ENCODE measurements at regions not wholly inside any gene's neighbourhood (a gene's known extent, or its start where the extent isn't known, plus 50 kb on each side); places are given as distances from the start of the nearest gene placed in this dataset.

DNA sequence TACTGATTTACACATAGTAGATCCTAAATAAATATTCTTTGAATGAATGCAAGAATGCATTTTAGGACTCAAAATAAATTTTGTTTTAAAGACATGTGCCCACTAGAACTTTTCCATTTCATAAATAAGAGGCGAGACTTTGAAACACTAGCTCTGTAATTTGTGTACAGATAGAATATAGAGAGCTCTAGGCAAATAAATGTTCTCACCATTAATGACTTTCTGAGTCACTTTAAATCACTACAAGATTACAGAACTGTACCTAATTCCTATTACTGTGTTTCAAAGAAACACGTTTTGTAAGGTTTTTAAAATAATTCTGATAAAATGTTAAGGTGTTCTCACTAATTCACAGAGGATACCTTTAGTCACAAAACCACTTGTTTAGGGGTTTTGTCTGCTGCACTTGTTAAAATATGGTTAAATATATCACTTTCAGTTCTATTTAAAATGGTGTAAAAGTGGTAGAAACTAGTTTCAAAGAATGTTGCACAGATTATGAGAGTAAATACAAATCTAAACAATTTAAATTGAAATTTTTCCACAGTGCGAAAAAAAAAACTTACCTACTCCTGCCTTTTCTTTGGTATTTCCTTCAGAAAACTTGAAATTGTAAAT is 158.7 kb upstream of the ZC3H15 start:
- in situ Hi-C loops (cut with MboI), result no loop called here
- ChIA-PET POLR2A (no interaction called here), CTCF (ENCODE audit: low intra/inter-chr PET ratio) (no interaction called here)
- Histone ChIP-seq H3K9ac (ENCODE audit: insufficient read depth in 1 of 2, low read depth in 2 of 2, low read length in 2 of 2) (no peak overlapping the region), H3K4me2 (ENCODE audit: insufficient read depth, low read length) (no peak overlapping the region), H2AFZ (ENCODE audit: low read depth, low read length) (no peak overlapping the region), H3K27me3 (ENCODE audit: control insufficient read depth in 2 of 2, insufficient read depth in 2 of 2, low read length in 2 of 2) (no peaks in the 10 kb centered on the region), H3K4me1 (replicated peaks in 1 of 2; ENCODE audit: control insufficient read depth in 2 of 2, insufficient read depth in 2 of 2, low read length in 2 of 2) (no peaks in the 10 kb centered on the region), H3K79me2 (ENCODE audit: control insufficient read depth, insufficient read depth, low read length) (no peaks in the 10 kb centered on the region), H3K9me3 (replicated peaks; ENCODE audit: control insufficient read depth, insufficient read depth, low read depth, low read length) (no peaks in the 10 kb centered on the region), H3K27ac (ENCODE audit: extremely low read depth, low read depth, low read length) (no peak overlapping the region), H3K9me1 (ENCODE audit: control insufficient read depth, insufficient read depth, low read length) (no peaks in the 10 kb centered on the region), H4K20me1 (replicated peaks; ENCODE audit: control insufficient read depth, insufficient read depth, low read length) (no peaks in the 10 kb centered on the region), H3K4me3 (no peak overlapping the region), H3K36me3 (ENCODE audit: control insufficient read depth, insufficient read depth, low read length) (no peaks in the 10 kb centered on the region)
- intact Hi-C loops (cut with micrococcal nuclease), result no loop called here
- FAIRE-seq, result peak; percentile 44
- DNase-seq (ENCODE audit: extremely low read depth in 1 of 4, low spot score in 3 of 4), result no peak
- WGBS (ENCODE audit: insufficient coverage, low coverage, missing lambda C conversion rate), result 1% methylated on average over 3 of the region's 3 CpGs
- no peak for TF ChIP-seq ZNF778 (CRISPR knock-in tag; IDR thresholded peaks at IDR 0.05)
- TF ChIP-seq DPF2 (IDR thresholded peaks at IDR 0.05), result no peak
- TF ChIP-seq CCAR2 (IDR thresholded peaks at IDR 0.05; ENCODE audit: low read depth, low read length), result no peak
- TF ChIP-seq RBM22 (IDR thresholded peaks at IDR 0.05; ENCODE audit: low read depth, low read length, poor library complexity, severe bottlenecking), result no peak
- no peak for TF ChIP-seq NFE2 (IDR thresholded peaks at IDR 0.05; ENCODE audit: low read depth)
- TF ChIP-seq, protein P1, sequence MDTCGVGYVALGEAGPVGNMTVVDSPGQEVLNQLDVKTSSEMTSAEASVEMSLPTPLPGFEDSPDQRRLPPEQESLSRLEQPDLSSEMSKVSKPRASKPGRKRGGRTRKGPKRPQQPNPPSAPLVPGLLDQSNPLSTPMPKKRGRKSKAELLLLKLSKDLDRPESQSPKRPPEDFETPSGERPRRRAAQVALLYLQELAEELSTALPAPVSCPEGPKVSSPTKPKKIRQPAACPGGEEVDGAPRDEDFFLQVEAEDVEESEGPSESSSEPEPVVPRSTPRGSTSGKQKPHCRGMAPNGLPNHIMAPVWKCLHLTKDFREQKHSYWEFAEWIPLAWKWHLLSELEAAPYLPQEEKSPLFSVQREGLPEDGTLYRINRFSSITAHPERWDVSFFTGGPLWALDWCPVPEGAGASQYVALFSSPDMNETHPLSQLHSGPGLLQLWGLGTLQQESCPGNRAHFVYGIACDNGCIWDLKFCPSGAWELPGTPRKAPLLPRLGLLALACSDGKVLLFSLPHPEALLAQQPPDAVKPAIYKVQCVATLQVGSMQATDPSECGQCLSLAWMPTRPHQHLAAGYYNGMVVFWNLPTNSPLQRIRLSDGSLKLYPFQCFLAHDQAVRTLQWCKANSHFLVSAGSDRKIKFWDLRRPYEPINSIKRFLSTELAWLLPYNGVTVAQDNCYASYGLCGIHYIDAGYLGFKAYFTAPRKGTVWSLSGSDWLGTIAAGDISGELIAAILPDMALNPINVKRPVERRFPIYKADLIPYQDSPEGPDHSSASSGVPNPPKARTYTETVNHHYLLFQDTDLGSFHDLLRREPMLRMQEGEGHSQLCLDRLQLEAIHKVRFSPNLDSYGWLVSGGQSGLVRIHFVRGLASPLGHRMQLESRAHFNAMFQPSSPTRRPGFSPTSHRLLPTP (IDR thresholded peaks at IDR 0.05; ENCODE audit: borderline replicate concordance, extremely low read depth, insufficient read length), result no peak
- no peak for TF ChIP-seq PHB (CRISPR knock-in tag; IDR thresholded peaks at IDR 0.05)
- TF ChIP-seq ZNF408 (CRISPR knock-in tag; IDR thresholded peaks at IDR 0.05; ENCODE audit: low read depth), result no peak
- ATAC-seq, result no peak
- BruUV-seq (replicated peaks), result no TSS peak
